GM12864 (cell line): ENCODE measurements at regions not wholly inside any gene's neighbourhood (a gene's known extent, or its start where the extent isn't known, plus 50 kb on each side); places are given as distances from the start of the nearest gene placed in this dataset.

Experiments used
- DNase-seq: peaks from one replicate; pipeline ENCODE4 v3.0.0-alpha.2; 2011; ENCODE audit warnings: low read depth
- H3K4me3 ChIP-seq: 2 replicates; pipeline ENCODE4 v1.5.1; 2011; ENCODE audit warnings: mild to moderate bottlenecking, low read depth, low read length, control low read depth
- TF ChIP-seq, protein P1 (sequence below): IDR thresholded peaks from 2 replicates; pipeline ENCODE4 v1.5.1; 2011; ENCODE audit warnings: low read depth, mild to moderate bottlenecking, moderate library complexity, low read length, control low read depth, inconsistent platforms; ENCODE audit errors: missing control alignments

DNA sequence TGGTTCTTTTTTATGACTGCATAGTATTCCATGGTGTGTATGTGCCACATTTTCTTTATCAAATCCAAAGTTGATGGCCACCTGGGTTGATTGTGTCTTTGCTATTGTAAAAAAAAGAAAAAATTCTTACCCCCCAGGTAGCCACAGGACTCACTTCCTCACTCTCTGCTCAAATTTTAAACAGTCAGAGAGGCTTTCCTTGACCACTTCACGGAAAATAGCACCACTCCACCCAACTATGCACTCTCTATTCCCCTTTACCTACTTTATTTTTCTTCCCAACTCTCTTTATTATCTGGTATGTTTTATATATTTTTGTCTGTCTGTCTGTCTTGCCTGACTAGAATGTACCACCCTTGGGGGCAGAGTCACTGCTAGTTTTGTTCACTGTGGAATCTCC, 205.3 kb downstream of the BTG1 start:
- TF ChIP-seq, protein P1, sequence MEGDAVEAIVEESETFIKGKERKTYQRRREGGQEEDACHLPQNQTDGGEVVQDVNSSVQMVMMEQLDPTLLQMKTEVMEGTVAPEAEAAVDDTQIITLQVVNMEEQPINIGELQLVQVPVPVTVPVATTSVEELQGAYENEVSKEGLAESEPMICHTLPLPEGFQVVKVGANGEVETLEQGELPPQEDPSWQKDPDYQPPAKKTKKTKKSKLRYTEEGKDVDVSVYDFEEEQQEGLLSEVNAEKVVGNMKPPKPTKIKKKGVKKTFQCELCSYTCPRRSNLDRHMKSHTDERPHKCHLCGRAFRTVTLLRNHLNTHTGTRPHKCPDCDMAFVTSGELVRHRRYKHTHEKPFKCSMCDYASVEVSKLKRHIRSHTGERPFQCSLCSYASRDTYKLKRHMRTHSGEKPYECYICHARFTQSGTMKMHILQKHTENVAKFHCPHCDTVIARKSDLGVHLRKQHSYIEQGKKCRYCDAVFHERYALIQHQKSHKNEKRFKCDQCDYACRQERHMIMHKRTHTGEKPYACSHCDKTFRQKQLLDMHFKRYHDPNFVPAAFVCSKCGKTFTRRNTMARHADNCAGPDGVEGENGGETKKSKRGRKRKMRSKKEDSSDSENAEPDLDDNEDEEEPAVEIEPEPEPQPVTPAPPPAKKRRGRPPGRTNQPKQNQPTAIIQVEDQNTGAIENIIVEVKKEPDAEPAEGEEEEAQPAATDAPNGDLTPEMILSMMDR = no peak

DNA sequence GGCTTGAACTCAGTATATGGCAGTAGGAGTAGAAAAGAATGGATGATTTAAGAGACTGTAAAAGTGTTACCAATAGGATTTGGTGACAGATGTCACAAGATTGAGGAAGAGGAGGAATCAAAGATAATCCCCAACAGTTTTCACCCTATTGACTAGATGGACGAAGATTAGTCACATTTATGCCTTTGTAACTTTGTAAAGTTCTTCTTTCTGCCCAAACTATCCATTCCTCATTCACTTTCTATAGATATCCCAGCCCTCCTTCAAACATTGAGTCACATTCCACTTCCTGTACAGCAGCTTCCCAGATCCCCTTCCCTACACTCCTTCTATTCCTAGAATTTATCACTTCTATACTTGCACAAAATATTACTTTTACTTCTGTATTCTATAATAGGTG, 207.9 kb downstream of the BTG1 start:
- no peak for DNase-seq
- TF ChIP-seq, protein P1 = no peak
- H3K4me3 ChIP-seq = no peak overlapping the region

More for the DNA sequence above, 205.3 kb downstream of the BTG1 start:
- H3K4me3 ChIP-seq = no peak overlapping the region
- DNase-seq = no peak

DNA sequence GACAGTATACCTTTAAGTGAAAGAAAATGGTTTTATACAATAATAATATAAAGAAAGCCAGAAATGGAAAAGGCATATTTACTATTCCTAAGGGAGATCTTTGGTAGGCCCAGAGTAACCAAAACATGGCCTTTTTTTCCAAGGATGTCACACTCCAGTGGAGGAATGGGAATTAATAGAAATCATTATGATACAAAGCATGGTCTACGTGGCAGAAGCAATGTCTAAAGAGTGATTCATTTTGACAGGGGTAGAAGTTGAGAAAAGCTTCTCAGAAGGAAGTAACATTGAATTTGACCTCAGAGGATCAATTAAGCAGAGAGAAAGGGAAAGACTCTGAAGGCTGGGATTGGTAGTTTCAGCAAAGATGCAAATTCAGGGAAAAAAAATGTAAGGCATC, 208.6 kb downstream of the BTG1 start:
- DNase-seq = no peak
- no peak overlapping the region for H3K4me3 ChIP-seq
- TF ChIP-seq, protein P1 = no peak

DNA sequence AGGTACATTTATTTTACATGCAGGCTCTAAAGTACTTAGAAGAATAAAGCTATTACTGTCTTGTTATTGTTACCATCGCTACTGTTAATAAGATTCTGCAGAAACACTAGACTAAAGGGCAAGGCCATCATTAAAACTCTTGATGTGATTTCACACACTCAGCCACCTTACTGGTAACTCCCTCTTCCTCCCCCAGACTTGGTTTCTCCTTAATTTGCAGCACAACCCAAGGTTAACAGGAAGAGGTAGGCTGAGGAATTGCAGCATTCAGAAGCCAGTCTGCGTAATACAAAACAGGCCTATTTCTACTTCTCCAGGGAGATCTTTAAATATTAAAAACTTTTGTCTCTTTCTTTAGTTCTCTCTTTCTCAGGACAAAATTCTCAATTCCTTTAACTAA, 210.3 kb downstream of the BTG1 start:
- TF ChIP-seq, protein P1 = no peak
- no peak overlapping the region for H3K4me3 ChIP-seq
- no peak for DNase-seq

DNA sequence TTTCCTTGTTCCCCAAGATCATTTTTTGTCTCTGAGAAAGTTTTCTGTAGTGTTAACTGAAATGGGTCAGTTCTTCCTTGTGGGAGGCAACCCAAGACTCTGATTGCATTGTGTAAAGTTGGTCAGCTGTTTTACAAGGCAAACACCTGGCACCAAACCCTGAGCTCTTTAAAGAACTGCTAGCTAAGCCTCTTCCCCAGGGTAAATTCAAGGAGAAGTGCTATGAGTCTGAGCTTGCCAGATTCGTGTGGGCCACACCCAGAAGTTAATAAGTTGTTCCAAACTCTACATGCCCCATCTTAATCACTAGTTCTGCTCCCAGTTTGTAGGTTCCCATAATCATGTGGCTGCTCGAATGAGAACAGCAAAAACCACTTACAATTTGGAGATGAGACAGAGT, 214.5 kb downstream of the BTG1 start:
- no peak for DNase-seq
- no peak overlapping the region for H3K4me3 ChIP-seq
- TF ChIP-seq, protein P1 = no peak

DNA sequence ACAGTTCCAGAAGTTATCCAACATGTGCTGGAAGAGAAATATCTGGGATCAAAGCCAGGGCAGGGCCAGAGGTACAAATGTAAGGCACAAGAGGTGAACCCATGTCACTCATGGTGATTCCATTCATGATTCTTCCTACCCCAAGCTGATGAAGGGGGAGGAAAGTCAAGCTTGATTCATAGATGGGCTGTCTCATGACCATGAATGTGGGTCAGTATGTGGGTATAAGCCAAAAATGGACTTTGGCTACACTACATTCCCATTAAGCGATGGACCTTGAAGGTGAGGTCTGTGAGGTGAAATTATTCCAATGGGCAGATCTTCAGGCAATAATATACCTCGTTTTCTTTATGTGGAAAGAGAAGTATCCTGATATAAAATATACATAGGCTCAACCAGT, 217.1 kb downstream of the BTG1 start:
- H3K4me3 ChIP-seq = no peak overlapping the region
- TF ChIP-seq, protein P1 = no peak
- no peak for DNase-seq

DNA sequence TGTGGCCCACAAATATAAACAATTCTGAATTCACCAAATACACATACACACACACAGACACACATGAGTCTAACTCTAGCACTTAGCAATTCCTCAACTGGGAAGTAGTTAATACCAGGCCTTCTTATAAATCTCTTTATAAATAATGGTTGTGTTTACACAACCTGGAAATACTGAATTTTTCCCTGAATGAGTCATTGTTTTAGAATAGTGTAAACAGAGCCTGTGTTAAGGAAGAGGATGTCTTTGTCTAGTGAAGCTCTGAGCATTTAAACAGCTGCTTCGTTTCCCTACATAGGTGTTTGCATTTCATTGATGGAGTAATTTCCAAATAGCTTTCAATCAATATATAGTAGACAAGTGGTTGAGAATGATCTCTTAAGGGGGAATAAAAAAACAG, 218.8 kb downstream of the BTG1 start:
- DNase-seq = no peak
- H3K4me3 ChIP-seq = no peak overlapping the region
- TF ChIP-seq, protein P1 = no peak
